Ectodermal cell (in vitro differentiated cells): ENCODE measurements at regions not wholly inside any gene's neighbourhood (a gene's known extent, or its start where the extent isn't known, plus 50 kb on each side); places are given as distances from the start of the nearest gene placed in this dataset.

Experiments used
- H3K27ac ChIP-seq: 2 replicates; pipeline ENCODE4 v1.7.0; 2013; ENCODE audit warnings: mild to moderate bottlenecking, low read depth, low read length; ENCODE audit not compliant: insufficient read depth, poor library complexity, severe bottlenecking
- H3K27me3 ChIP-seq: 2 replicates; pipeline ENCODE4 v1.7.0; 2013; ENCODE audit warnings: mild to moderate bottlenecking, low read length; ENCODE audit not compliant: insufficient read depth, control insufficient read depth, poor library complexity, severe bottlenecking
- H3K36me3 ChIP-seq: one replicate; pipeline ENCODE4 v1.7.0; 2013; ENCODE audit warnings: low read length; ENCODE audit not compliant: control insufficient read depth, insufficient read depth
- H3K4me1 ChIP-seq: one replicate; pipeline ENCODE4 v1.7.0; 2013; ENCODE audit warnings: low read length; ENCODE audit not compliant: control insufficient read depth, insufficient read depth
- H3K4me3 ChIP-seq: 2 replicates; pipeline ENCODE4 v1.7.0; 2013; ENCODE audit warnings: low read depth, low read length, control low read depth; ENCODE audit not compliant: insufficient read depth
- H3K9me3 ChIP-seq: 2 replicates; pipeline ENCODE4 v1.7.0; 2013; ENCODE audit warnings: mild to moderate bottlenecking, low read length, moderate library complexity; ENCODE audit not compliant: control insufficient read depth
- WGBS, 2 experiments: methylation state at CpG; one replicate each; pipeline ENCODE4 v1.1.7; 2013; ENCODE audit warnings: missing lambda C conversion rate in 2 of 2; 5-methylcytosine and 5-hydroxymethylcytosine counted together

DNA sequence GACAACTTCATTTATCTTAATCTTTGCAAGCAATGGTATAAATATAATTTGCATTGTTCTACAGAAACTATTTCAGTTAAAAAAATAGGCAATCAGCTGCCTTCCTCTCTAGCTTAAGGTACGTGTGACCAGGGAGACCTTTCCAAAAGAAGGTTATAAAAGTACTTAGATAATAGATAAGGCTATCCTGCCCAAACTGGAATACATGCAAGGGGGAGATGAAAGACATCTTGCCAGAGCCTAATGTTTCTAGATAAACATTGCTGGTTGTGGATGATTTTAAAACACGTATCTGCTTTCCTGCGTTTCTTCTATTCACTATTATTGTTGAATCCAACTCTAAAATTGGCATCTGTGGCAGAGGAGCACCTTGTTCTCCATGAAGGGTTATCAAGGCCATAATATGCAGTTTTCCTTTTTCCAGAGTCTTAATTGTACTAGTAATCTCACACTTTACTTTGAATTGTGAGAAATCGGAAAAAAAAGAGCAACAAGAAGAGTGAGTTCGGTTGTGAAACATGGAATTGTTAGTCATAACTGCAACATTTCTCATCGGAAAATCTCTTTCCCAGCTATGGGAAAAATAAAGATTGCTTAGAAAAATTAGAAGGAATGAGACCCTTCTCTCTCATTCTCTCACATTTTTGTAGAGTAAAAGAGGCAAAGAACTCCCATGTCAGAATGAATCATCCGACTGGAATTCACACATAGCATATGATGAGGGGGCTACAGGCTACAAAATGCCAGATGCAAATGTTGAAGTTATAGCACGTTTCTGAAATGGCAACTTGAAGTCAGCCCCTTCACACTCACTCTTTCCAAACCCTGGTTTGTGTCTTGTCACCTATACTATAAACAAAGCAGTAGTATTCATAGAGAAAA lies 936.1 kb upstream of the NR2F2 start:
- no peak overlapping the region for H3K4me3 ChIP-seq
- H3K27me3 ChIP-seq: no peaks in the 10 kb centered on the region
- no peaks in the 10 kb centered on the region for H3K36me3 ChIP-seq
- H3K4me1 ChIP-seq: no peaks in the 10 kb centered on the region
- H3K9me3 ChIP-seq: no peaks in the 10 kb centered on the region
- WGBS, 2 experiments: 83 to 87% methylated on average over 5 to 8 of the region's 8 CpGs
- H3K27ac ChIP-seq: no peak overlapping the region

DNA sequence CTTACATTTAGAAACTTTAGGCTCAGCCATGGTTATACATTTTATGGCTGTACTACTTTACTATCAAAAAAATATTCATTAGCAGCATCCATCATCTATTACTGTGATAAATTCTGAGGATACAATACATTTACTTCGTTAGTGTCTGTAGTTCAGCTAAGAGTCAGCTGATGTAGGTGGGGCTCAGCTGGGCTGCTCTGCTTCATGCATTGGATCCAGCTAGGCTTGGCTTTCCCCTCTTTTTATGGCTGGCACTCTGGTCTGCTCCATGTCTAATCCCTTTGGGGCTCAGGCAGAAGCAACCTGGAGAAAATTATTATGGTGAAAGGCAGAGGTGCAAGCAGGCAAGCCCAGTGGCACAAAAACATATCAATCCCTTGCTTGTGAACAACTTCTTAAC lies 930.1 kb upstream of the NR2F2 start:
- Histone ChIP-seq H3K27ac (no peak overlapping the region), H3K36me3 (no peaks in the 10 kb centered on the region), H3K4me3 (no peak overlapping the region), H3K9me3 (no peaks in the 10 kb centered on the region), H3K27me3 (no peaks in the 10 kb centered on the region), H3K4me1 (no peaks in the 10 kb centered on the region)
- 85 to 92% methylated on average over 1 of the region's 1 CpG for WGBS, 2 experiments

DNA sequence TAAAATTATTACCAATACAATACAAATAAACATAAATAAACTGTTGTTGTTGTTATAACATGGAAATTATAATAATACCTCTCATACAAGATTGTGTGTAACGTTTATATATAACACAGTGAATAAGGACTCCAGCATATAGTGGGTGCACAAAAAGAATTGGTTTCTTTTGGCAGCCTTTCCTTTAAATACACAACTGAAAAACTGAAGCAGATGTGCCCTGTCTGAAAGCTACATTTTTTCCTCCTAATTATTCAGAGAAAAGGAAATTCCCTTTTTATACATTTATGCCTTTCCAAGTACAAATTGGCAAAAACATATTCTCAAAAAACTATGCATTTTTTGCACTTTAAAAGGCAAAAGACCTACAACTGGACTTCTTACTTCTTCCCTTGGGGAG lies 928.9 kb upstream of the NR2F2 start:
- Histone ChIP-seq H3K36me3 (no peaks in the 10 kb centered on the region), H3K9me3 (no peaks in the 10 kb centered on the region), H3K27ac (no peak overlapping the region), H3K4me1 (no peaks in the 10 kb centered on the region), H3K4me3 (no peak overlapping the region), H3K27me3 (no peaks in the 10 kb centered on the region)
- WGBS, 2 experiments: no CpG with 5 or more reads among the region's 1 CpG

DNA sequence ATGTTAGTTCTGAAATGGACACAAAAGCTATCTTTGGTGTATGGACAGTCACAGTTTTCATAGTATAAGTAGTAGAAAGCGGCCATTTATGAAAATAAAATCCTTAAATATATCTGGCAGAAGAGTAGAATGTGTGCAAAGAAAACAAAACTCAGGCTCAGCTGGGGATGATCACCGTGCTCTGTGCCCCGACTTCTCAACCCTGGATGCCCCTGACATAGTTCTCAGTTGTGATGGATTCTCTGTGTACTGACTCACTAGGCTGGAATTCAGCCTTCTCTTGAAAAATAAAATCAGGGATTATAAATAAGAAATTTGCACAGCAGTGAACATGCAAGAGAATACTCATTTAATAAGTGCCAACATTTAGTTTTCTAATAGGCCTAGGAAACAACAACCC lies 925.1 kb upstream of the NR2F2 start:
- Histone ChIP-seq H3K36me3 (no peaks in the 10 kb centered on the region), H3K4me3 (no peak overlapping the region), H3K27ac (no peak overlapping the region), H3K27me3 (no peaks in the 10 kb centered on the region), H3K4me1 (no peaks in the 10 kb centered on the region), H3K9me3 (no peaks in the 10 kb centered on the region)
- WGBS, 2 experiments: 88 to 99% methylated on average over 3 of the region's 3 CpGs

DNA sequence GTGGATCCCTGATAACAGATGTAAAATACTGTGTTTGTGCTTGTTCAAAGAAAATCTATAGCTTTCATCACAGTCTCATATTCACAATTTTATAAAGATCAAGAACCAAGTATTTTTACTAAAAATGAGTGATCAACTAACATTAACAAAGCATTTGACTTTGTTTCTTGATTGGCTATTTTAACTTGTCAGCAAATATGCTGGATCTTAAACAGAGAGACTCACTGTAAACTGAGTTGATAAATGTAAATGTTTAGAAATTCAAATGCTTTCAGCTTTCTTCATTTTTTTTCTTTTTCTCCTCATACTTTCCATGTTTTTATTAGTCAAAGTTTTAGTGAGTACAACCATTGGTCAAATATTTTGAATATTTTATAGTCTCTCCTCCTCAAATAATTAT lies 923.0 kb upstream of the NR2F2 start:
- no peak overlapping the region for H3K27ac ChIP-seq
- no peaks in the 10 kb centered on the region for H3K27me3 ChIP-seq
- H3K36me3 ChIP-seq: no peaks in the 10 kb centered on the region
- H3K4me1 ChIP-seq: no peaks in the 10 kb centered on the region
- no peaks in the 10 kb centered on the region for H3K9me3 ChIP-seq
- H3K4me3 ChIP-seq: no peak overlapping the region

DNA sequence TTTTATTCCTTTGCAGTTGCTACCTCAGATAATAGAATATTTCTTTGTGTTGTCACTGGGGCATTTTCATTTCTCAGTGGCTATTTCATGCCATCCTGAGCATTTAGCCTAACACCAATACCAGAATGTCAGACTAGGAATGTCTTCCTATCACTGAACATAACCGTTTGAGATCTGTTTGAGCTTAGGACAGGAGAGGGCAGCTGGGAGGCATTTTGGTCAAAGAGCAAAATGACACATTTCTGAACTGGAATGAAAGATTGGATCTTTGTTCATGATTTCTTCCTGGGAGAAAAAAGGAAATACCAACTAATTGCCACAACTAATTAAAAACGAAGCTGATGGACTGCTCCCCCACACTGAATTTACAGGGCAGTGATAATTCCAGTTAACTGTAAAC lies 921.3 kb upstream of the NR2F2 start:
- Histone ChIP-seq H3K9me3 (no peaks in the 10 kb centered on the region), H3K4me3 (no peak overlapping the region), H3K4me1 (no peaks in the 10 kb centered on the region), H3K36me3 (no peaks in the 10 kb centered on the region), H3K27me3 (no peaks in the 10 kb centered on the region), H3K27ac (no peak overlapping the region)
- WGBS, 2 experiments: 83 to 89% methylated on average over 2 of the region's 2 CpGs

DNA sequence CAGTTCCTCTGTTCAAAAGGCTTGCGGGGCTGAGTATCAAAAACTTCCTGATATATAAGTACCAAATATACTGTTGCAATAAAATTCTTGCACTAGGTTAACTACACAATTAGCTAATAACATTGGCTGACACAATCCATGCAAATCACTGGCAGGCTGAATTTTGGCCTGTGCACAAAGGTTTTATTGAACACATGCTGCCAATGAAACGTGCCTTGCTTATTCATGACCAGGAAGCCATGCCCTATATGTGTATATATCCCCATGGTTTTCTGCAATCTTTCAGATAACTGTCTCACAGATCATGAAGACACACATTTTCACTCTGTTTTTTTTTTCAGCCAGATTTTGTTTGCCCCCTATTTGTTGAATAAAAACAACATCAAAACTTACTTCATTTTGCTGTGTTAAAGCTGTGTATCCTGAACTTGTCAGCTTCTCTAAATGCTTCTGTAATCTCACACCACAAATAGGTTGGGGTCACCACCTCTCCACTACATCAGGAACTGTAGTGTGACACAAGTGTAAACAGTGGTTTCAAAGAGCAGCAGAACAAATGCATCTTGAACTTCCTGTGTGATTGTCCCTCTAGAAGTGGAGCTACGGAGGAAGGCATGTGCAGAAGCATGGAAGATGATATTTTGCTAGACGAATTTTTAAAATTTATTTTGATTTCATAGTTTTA lies 920.7 kb upstream of the NR2F2 start:
- Histone ChIP-seq H3K36me3 (no peaks in the 10 kb centered on the region), H3K9me3 (no peaks in the 10 kb centered on the region), H3K4me1 (no peaks in the 10 kb centered on the region), H3K4me3 (no peak overlapping the region), H3K27me3 (no peaks in the 10 kb centered on the region), H3K27ac (no peak overlapping the region)
- WGBS, 2 experiments: 82 to 90% methylated on average over 2 to 3 of the region's 4 CpGs

DNA sequence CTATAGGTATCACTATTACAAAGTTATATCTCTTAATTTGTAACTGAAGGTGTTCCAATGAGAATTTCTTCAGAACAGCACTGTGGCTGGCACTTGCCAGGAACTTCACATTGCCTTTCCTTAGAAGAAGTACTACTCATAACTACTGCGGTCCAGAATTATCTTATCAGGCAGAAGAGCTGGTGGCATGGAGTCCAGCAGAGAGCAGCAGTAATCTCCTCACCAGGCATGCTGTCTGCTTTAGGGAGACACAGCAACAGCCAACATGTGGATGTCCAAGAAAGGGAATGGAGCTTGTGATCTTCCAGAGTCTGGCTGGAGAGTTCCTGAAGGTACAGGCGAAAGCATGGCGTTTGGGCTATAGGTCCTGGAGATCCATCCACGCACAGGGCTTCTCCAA lies 919.7 kb upstream of the NR2F2 start:
- WGBS, 2 experiments: 95 to 97% methylated on average over 4 of the region's 4 CpGs
- no peaks in the 10 kb centered on the region for H3K27me3 ChIP-seq
- no peaks in the 10 kb centered on the region for H3K36me3 ChIP-seq
- H3K27ac ChIP-seq: no peak overlapping the region
- no peak overlapping the region for H3K4me3 ChIP-seq
- H3K4me1 ChIP-seq: no peaks in the 10 kb centered on the region
- no peaks in the 10 kb centered on the region for H3K9me3 ChIP-seq

DNA sequence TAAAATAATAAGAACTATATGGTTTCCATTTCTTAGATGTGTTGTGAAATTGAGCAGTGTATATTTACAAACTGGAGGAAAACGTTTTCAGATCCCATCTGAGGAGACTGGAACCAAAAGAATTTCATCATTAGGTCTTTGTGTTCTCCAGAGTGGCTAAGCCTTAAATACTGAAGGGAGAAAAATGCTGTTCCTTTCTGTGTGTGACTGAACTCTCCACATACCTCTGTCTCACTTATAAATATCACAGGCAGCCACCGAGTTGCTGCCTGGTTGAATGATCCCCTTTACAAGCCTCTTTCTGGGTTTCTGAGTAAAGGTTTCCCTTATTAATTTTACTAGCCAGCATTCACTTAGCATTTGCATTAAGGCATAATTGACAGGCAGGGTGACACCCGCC lies 913.9 kb upstream of the NR2F2 start:
- H3K4me1 ChIP-seq: no peaks in the 10 kb centered on the region
- no peak overlapping the region for H3K27ac ChIP-seq
- no peaks in the 10 kb centered on the region for H3K36me3 ChIP-seq
- WGBS, 2 experiments: 85 to 93% methylated on average over 3 of the region's 3 CpGs
- H3K4me3 ChIP-seq: no peak overlapping the region
- no peaks in the 10 kb centered on the region for H3K27me3 ChIP-seq
- H3K9me3 ChIP-seq: no peaks in the 10 kb centered on the region

DNA sequence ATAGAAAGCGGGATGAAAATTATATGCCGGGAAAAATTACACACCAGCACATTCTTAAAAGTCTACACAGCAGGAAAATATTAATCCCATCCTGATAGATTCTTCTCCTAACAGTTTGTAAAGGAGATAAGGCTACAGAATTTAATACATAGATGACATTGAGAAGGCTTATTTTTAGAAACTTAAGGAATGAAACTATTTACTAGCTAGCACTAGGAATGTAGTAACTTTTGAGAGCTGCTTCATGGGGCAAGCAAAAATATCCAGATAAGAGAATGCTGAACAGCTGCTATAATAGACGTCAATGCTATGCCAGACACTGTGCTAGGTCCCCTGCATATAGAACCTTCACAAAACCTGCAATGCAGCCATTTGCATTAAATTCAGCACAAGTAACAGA lies 912.7 kb upstream of the NR2F2 start:
- WGBS, 2 experiments: 83 to 98% methylated on average over 1 to 3 of the region's 3 CpGs
- Histone ChIP-seq H3K9me3 (peaks cover 2% of the 10 kb centered on the region), H3K27ac (no peak overlapping the region), H3K4me1 (no peaks in the 10 kb centered on the region), H3K27me3 (no peaks in the 10 kb centered on the region), H3K36me3 (no peaks in the 10 kb centered on the region), H3K4me3 (no peak overlapping the region)
